Neural cell (in vitro differentiated cells): ENCODE measurements at regions not wholly inside any gene's neighbourhood (a gene's known extent, or its start where the extent isn't known, plus 50 kb on each side); places are given as distances from the start of the nearest gene placed in this dataset.

Source experiments
- EP300 ChIP-seq: fragments of 450-650 bp; conservative IDR thresholded peaks from 2 replicates; pipeline ENCODE4 v1.6.1; 2014; ENCODE audit warnings: antibody characterized with exemption, mild to moderate bottlenecking, moderate library complexity; ENCODE audit not compliant: poor library complexity, severe bottlenecking
- RAD21 ChIP-seq: fragments of 450-650 bp; conservative IDR thresholded peaks from 2 replicates; pipeline ENCODE4 v1.6.1; 2014; ENCODE audit warnings: antibody characterized with exemption, mild to moderate bottlenecking, moderate library complexity
- REST ChIP-seq: IDR thresholded peaks from 2 replicates; pipeline ENCODE4 v1.6.1; 2012; ENCODE audit warnings: borderline replicate concordance
- TF ChIP-seq, protein P1 (sequence below): fragments of 450-650 bp; IDR thresholded peaks from 2 replicates; pipeline ENCODE4 v1.5.1; 2014; ENCODE audit warnings: antibody characterized with exemption, mild to moderate bottlenecking, moderate library complexity; ENCODE audit not compliant: poor library complexity, severe bottlenecking

DNA sequence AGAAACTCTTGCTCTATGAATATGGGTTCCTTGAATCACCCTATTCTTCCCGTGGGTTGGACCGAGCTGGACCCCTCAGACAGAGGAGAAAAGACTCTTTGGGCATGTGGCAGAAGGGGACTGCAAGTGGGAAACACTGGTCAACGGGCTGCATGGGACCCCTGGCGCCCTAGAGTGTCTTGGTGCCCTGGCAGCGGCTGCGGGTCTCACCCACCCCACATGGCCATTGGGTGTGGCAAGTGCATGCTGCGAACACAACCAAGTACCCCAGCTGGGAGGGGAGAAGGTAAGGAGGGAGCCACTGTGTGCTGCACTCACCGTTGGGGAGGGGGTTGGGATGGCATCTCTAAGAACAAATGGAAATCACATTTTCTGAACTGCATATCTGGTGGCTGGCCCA, 438.8 kb upstream of the EYS start:
- TF ChIP-seq, protein P1, sequence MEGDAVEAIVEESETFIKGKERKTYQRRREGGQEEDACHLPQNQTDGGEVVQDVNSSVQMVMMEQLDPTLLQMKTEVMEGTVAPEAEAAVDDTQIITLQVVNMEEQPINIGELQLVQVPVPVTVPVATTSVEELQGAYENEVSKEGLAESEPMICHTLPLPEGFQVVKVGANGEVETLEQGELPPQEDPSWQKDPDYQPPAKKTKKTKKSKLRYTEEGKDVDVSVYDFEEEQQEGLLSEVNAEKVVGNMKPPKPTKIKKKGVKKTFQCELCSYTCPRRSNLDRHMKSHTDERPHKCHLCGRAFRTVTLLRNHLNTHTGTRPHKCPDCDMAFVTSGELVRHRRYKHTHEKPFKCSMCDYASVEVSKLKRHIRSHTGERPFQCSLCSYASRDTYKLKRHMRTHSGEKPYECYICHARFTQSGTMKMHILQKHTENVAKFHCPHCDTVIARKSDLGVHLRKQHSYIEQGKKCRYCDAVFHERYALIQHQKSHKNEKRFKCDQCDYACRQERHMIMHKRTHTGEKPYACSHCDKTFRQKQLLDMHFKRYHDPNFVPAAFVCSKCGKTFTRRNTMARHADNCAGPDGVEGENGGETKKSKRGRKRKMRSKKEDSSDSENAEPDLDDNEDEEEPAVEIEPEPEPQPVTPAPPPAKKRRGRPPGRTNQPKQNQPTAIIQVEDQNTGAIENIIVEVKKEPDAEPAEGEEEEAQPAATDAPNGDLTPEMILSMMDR: no peak
- no peak for TF ChIP-seq EP300
- no peak for TF ChIP-seq REST
- TF ChIP-seq RAD21: no peak
